Tibial artery (tissue), 4 donors: ENCODE measurements at regions not wholly inside any gene's neighbourhood (a gene's known extent, or its start where the extent isn't known, plus 50 kb on each side); places are given as distances from the start of the nearest gene placed in this dataset.

Experiments
- DNase-seq, 2 donors: peaks; one replicate each; pipeline ENCODE4 v3.0.0-alpha.2; 2019
- H3K27ac ChIP-seq, 2 donors: fragments of 200-600 bp; sonication (generic) in 1 of 2; 1 replicate in 1 of 2; 2 replicates in 1 of 2; pipeline ENCODE4 v1.5.1; 2018 to 2019; ENCODE audit warnings: mild to moderate bottlenecking in 1 of 2
- H3K27me3 ChIP-seq, 2 donors: fragments of 200-600 bp; sonication (generic) in 1 of 2; one replicate each; pipeline versions ENCODE4 v1.5.1 to v1.6.0; 2016 to 2019
- H3K36me3 ChIP-seq, 3 donors: fragments of 200-600 bp; sonication (generic) in 2 of 3; one replicate each; pipeline ENCODE4 v1.5.1; 2016 to 2019; ENCODE audit warnings: mild to moderate bottlenecking in 2 of 3
- H3K4me1 ChIP-seq, 4 donors: fragments of 200-600 bp; sonication (generic) in 2 of 4; 1 replicate in 3 of 4; 2 replicates in 1 of 4; pipeline ENCODE4 v1.5.1; 2016 to 2019
- H3K4me3 ChIP-seq, 2 donors: fragments of 200-600 bp; sonication (generic) in 1 of 2; 1 replicate in 1 of 2; 2 replicates in 1 of 2; pipeline ENCODE4 v1.5.1; 2018 to 2019; ENCODE audit warnings: mild to moderate bottlenecking in 2 of 2
- H3K9me3 ChIP-seq, 3 donors: fragments of 200-600 bp; sonication (generic) in 1 of 3; one replicate each; pipeline ENCODE4 v1.5.1; 2016 to 2019
- CTCF ChIP-seq, 2 experiments: fragments of 200-600 bp in 1 of 2; fragments of 450-650 bp in 1 of 2; IDR thresholded peaks; one replicate each; pipeline ENCODE4 v1.5.1; 2017 to 2019; ENCODE audit warnings: antibody characterized with exemption in 2 of 2, mild to moderate bottlenecking in 1 of 2, moderate library complexity in 1 of 2
- intact Hi-C: fragments of 100-400 bp; cut with DNase I; formaldehyde crosslinking; loops from one replicate; pipeline ENCODE4 v1.15.0; 2023; ENCODE audit warnings: low total_unique reads

GRCh38 chr15:27646531-27646930 is 452.6 kb downstream of the OCA2 start:
- intact Hi-C loops = no loop called here
- H3K9me3 ChIP-seq = peaks cover 0 to 4% (median 0%) of the 10 kb centered on the region in 3 donors
- no peak for TF ChIP-seq CTCF (IDR thresholded peaks at IDR 0.05)

GRCh38 chr15:27645672-27646071 is 453.4 kb downstream of the OCA2 start:
- Histone ChIP-seq H3K27ac (no peak overlapping the region), H3K9me3 (peaks cover 0 to 4% (median 0%) of the 10 kb centered on the region in 3 donors), H3K4me3 (no peak overlapping the region), H3K27me3 (no peaks in the 10 kb centered on the region), H3K4me1 (no peaks in the 10 kb centered on the region), H3K36me3 (no peaks in the 10 kb centered on the region)
- TF ChIP-seq CTCF (IDR thresholded peaks at IDR 0.05) = no peak
- DNase-seq = no peak
- intact Hi-C loops = no loop called here

More at GRCh38 chr15:27646531-27646930, 452.6 kb downstream of the OCA2 start:
- H3K27ac ChIP-seq = no peak overlapping the region
- no peak for DNase-seq
- H3K4me3 ChIP-seq = no peak overlapping the region
- H3K36me3 ChIP-seq = no peaks in the 10 kb centered on the region
- H3K27me3 ChIP-seq = no peaks in the 10 kb centered on the region
- no peaks in the 10 kb centered on the region for H3K4me1 ChIP-seq

GRCh38 chr15:27642981-27643380 is 456.1 kb downstream of the OCA2 start:
- TF ChIP-seq CTCF (IDR thresholded peaks at IDR 0.05) = no peak
- no peak overlapping the region for H3K27ac ChIP-seq
- no peak overlapping the region for H3K4me3 ChIP-seq
- peaks cover 0 to 4% (median 0%) of the 10 kb centered on the region in 3 donors for H3K9me3 ChIP-seq
- H3K36me3 ChIP-seq = no peaks in the 10 kb centered on the region
- DNase-seq = no peak
- no peaks in the 10 kb centered on the region for H3K4me1 ChIP-seq
- H3K27me3 ChIP-seq = no peaks in the 10 kb centered on the region
- intact Hi-C loops = loop anchor here (2.0 kb wide), 1 partner anchor 14 kb away; no protein-coding TSS in a partner anchor

GRCh38 chr15:27639595-27639994 is 459.5 kb downstream of the OCA2 start:
- H3K36me3 ChIP-seq = no peaks in the 10 kb centered on the region
- peaks cover 0 to 4% (median 0%) of the 10 kb centered on the region in 3 donors for H3K9me3 ChIP-seq
- H3K4me1 ChIP-seq = no peaks in the 10 kb centered on the region
- no peak for DNase-seq
- intact Hi-C loops = no loop called here
- TF ChIP-seq CTCF (IDR thresholded peaks at IDR 0.05) = no peak
- H3K4me3 ChIP-seq = no peak overlapping the region
- H3K27me3 ChIP-seq = no peaks in the 10 kb centered on the region
- H3K27ac ChIP-seq = no peak overlapping the region

GRCh38 chr15:27638958-27639357 is 460.2 kb downstream of the OCA2 start:
- no peaks in the 10 kb centered on the region for H3K27me3 ChIP-seq
- H3K4me1 ChIP-seq = no peaks in the 10 kb centered on the region
- DNase-seq = no peak
- intact Hi-C loops = no loop called here
- H3K27ac ChIP-seq = no peak overlapping the region
- no peak overlapping the region for H3K4me3 ChIP-seq
- TF ChIP-seq CTCF (IDR thresholded peaks at IDR 0.05) = no peak
- no peaks in the 10 kb centered on the region for H3K36me3 ChIP-seq
- H3K9me3 ChIP-seq = peaks cover 0 to 4% (median 0%) of the 10 kb centered on the region in 3 donors

- Histone ChIP-seq H3K4me1 (no peaks in the 10 kb centered on the region), H3K27ac (no peak overlapping the region), H3K27me3 (no peaks in the 10 kb centered on the region), H3K4me3 (no peak overlapping the region), H3K9me3 (no peaks in the 10 kb centered on the region), H3K36me3 (no peaks in the 10 kb centered on the region)
- DNase-seq = no peak
- intact Hi-C loops = no loop called here
- no peak for TF ChIP-seq CTCF (IDR thresholded peaks at IDR 0.05)
These were observed 463.2 kb downstream of the OCA2 start for GRCh38 chr15:27635916-27636315.
